ENCODE measurements at regions not wholly inside any gene's neighbourhood (a gene's known extent, or its start where the extent isn't known, plus 50 kb on each side); places are given as distances from the start of the nearest gene placed in this dataset.

GRCh38 chr2:19201911-19202462 lies 156.4 kb downstream of the OSR1 start:
- Histone ChIP-seq H3K9ac (ENCODE audit: low read depth, low read length) (no peak overlapping the region), H3K9me3 (ENCODE audit: insufficient read depth, low read depth, low read length) (no peaks in the 10 kb centered on the region), H3K4me3 (ENCODE audit: low read length) (no peak overlapping the region), H3K36me3 (ENCODE audit: insufficient read depth, low read length) (no peaks in the 10 kb centered on the region), H3K27me3 (ENCODE audit: insufficient read depth, low read length) (no peaks in the 10 kb centered on the region), H3K4me1 (ENCODE audit: insufficient read depth, low read length) (no peaks in the 10 kb centered on the region), H3K27ac (ENCODE audit: low read depth, low read length) (no peak overlapping the region)
- WGBS = 98% methylated on average over 3 of the region's 4 CpGs

DNA sequence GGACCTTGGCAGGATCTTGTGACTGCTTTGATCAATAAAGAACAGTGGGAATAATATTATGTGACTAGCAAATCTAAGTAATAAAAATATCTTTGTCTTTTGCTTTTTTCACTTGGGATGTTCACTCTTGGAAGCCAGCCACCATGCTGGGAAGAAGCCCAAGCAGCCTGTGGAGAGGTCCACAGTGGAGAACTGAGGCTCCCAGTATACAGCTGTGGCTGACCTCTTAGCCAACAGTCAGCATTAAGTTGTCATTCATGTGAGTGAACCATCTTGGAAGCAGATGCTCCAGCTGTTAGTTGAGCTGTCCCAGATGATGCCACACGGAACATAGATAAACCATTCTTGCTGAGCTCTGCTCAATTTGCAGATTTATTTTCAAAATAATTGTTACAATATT lies 160.0 kb downstream of the OSR1 start:
- WGBS = 95% methylated on average over 1 of the region's 1 CpG
- Histone ChIP-seq H3K4me3 (ENCODE audit: low read length) (no peak overlapping the region), H3K27me3 (ENCODE audit: insufficient read depth, low read length) (no peaks in the 10 kb centered on the region), H3K9me3 (ENCODE audit: insufficient read depth, low read depth, low read length) (no peaks in the 10 kb centered on the region), H3K4me1 (ENCODE audit: insufficient read depth, low read length) (no peaks in the 10 kb centered on the region), H3K36me3 (ENCODE audit: insufficient read depth, low read length) (no peaks in the 10 kb centered on the region), H3K9ac (ENCODE audit: low read depth, low read length) (no peak overlapping the region), H3K27ac (ENCODE audit: low read depth, low read length) (no peak overlapping the region)

DNA sequence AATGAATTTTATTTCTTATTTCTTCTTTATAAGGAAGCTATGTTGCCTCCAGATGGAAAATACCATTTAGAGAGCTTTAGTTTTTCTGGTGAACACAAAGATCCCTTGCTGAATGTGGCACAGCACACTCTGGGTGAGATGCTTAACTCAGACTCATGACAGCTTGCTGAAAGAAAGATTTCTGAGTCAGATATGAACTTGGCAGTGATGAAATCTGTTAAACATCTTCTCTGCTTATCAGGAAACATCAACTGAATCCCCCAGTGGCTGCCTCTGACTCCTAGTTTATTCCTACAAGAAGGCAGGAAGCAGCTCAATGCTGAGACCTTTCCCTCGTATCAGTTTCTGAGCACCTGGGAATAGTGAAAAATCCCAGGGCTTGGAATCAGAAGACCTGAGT lies 162.8 kb downstream of the OSR1 start:
- Histone ChIP-seq H3K4me1 (ENCODE audit: insufficient read depth, low read length) (no peaks in the 10 kb centered on the region), H3K36me3 (ENCODE audit: insufficient read depth, low read length) (no peaks in the 10 kb centered on the region), H3K27me3 (ENCODE audit: insufficient read depth, low read length) (no peaks in the 10 kb centered on the region), H3K9me3 (ENCODE audit: insufficient read depth, low read depth, low read length) (no peaks in the 10 kb centered on the region), H3K4me3 (ENCODE audit: low read length) (no peak overlapping the region), H3K9ac (ENCODE audit: low read depth, low read length) (no peak overlapping the region), H3K27ac (ENCODE audit: low read depth, low read length) (no peak overlapping the region)
- 92% methylated on average over 1 of the region's 1 CpG for WGBS

DNA sequence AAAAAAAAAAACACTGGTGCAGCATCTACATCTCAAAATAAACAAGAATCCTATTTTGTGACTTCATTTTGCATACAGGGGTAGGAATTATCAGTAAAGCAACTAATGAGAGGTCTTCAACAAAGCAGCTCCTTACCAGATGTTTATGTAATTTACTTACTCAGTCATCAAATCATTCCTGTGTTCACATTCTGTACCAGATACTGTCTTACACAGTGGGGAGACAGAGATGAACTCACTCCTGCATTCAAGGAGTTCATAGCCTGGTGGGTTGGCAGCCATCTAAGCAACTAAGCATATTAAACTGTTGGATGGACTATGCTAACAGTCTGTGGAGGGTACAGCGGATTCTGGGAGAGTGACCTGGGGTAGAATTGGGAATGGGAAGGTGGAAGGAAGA lies 169.0 kb downstream of the OSR1 start:
- H3K9ac ChIP-seq (ENCODE audit: low read depth, low read length) = no peak overlapping the region
- H3K27ac ChIP-seq (ENCODE audit: low read depth, low read length) = no peak overlapping the region
- H3K9me3 ChIP-seq (ENCODE audit: insufficient read depth, low read depth, low read length) = no peaks in the 10 kb centered on the region
- H3K36me3 ChIP-seq (ENCODE audit: insufficient read depth, low read length) = no peaks in the 10 kb centered on the region
- no peaks in the 10 kb centered on the region for H3K27me3 ChIP-seq (ENCODE audit: insufficient read depth, low read length)
- 94% methylated on average over 1 of the region's 1 CpG for WGBS
- H3K4me3 ChIP-seq (ENCODE audit: low read length) = no peak overlapping the region
- no peaks in the 10 kb centered on the region for H3K4me1 ChIP-seq (ENCODE audit: insufficient read depth, low read length)

DNA sequence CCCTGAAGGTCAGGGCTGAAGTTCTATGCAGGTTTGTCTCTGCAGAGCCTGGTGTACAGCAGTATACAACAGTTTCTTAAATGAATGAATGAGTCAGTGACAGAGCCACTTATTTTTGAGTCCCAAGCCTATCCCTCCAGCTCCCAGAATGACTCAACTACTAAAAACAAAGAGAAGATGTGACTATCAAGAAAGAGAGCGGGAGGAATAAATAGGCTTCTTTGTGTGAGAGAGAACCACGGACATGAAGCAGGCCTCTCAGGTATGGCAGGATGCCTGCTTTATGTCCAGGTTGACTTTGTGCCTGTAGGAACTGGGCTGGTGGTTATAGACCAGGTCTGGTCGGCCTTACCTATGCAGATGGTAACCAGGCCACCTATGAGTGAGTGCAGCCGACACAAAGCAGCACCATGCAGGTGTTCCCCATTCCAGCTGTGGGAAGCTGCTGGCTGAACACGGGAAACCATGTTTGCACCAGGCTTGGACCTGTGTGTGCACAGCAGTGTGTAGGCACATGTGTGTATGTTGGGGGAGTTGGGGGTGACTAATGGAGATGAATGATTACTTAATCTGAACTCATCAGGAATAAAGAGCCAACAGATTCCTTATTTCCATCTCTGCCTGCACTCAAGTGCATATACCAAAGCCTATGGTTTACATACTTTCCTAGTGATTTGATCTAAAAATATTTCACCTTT lies 171.0 kb downstream of the OSR1 start:
- Histone ChIP-seq H3K27me3 (ENCODE audit: insufficient read depth, low read length) (no peaks in the 10 kb centered on the region), H3K9ac (ENCODE audit: low read depth, low read length) (no peak overlapping the region), H3K4me3 (ENCODE audit: low read length) (no peak overlapping the region), H3K27ac (ENCODE audit: low read depth, low read length) (no peak overlapping the region), H3K36me3 (ENCODE audit: insufficient read depth, low read length) (no peaks in the 10 kb centered on the region), H3K9me3 (ENCODE audit: insufficient read depth, low read depth, low read length) (no peaks in the 10 kb centered on the region), H3K4me1 (ENCODE audit: insufficient read depth, low read length) (no peaks in the 10 kb centered on the region)
- WGBS = 94% methylated on average over 5 of the region's 5 CpGs

DNA sequence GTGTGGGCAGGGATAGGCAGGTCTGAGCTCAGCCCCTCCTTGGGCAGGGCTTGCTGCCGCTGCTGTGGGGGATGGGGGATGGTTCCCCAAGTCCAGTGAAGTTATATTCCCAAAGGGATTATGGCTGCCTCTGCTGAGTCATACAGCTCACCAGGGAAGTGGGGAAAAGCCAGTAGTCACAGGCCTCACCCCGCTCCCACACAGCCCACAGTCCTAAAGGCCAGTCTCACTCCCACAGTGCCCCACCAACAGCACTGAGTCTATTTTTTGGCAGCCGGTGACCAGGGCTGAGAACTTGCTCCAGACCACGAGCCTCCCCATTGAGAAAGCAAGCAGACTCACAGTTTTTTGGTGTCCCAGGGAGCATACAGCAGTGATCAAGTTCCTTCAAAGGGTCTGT lies 173.3 kb downstream of the OSR1 start:
- Histone ChIP-seq H3K27me3 (ENCODE audit: insufficient read depth, low read length) (no peaks in the 10 kb centered on the region), H3K4me1 (ENCODE audit: insufficient read depth, low read length) (no peaks in the 10 kb centered on the region), H3K4me3 (ENCODE audit: low read length) (no peak overlapping the region), H3K27ac (ENCODE audit: low read depth, low read length) (no peak overlapping the region), H3K9me3 (ENCODE audit: insufficient read depth, low read depth, low read length) (no peaks in the 10 kb centered on the region), H3K9ac (ENCODE audit: low read depth, low read length) (no peak overlapping the region), H3K36me3 (ENCODE audit: insufficient read depth, low read length) (no peaks in the 10 kb centered on the region)
- WGBS = 96% methylated on average over 4 of the region's 4 CpGs

DNA sequence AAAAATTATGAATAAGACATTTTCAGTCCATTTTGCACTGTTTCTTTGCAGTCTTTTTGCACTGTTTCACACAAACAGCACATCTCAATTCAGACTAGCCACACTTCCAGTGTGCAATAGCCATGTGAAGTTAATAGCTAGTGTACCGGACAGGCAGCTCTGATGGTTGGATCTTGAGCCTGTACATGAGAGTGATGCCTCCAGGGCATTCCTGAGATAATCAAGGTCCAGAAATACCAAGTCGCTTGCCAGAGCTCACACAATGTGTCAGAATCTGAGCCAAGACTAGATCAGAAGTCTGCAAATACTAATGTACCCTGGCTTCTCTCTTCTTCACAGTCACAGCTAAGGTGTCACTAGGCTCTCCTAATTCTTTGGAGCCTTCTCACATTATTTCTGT lies 180.2 kb downstream of the OSR1 start:
- WGBS = 94% methylated on average over 2 of the region's 2 CpGs
- no peaks in the 10 kb centered on the region for H3K4me1 ChIP-seq (ENCODE audit: insufficient read depth, low read length)
- H3K9me3 ChIP-seq (ENCODE audit: insufficient read depth, low read depth, low read length) = no peaks in the 10 kb centered on the region
- H3K9ac ChIP-seq (ENCODE audit: low read depth, low read length) = no peak overlapping the region
- no peaks in the 10 kb centered on the region for H3K27me3 ChIP-seq (ENCODE audit: insufficient read depth, low read length)
- no peak overlapping the region for H3K27ac ChIP-seq (ENCODE audit: low read depth, low read length)
- no peaks in the 10 kb centered on the region for H3K36me3 ChIP-seq (ENCODE audit: insufficient read depth, low read length)
- no peak overlapping the region for H3K4me3 ChIP-seq (ENCODE audit: low read length)

- no peak overlapping the region for H3K27ac ChIP-seq (ENCODE audit: low read depth, low read length)
- H3K9ac ChIP-seq (ENCODE audit: low read depth, low read length) = no peak overlapping the region
- H3K27me3 ChIP-seq (ENCODE audit: insufficient read depth, low read length) = no peaks in the 10 kb centered on the region
- no peaks in the 10 kb centered on the region for H3K4me1 ChIP-seq (ENCODE audit: insufficient read depth, low read length)
- 93% methylated on average over 4 of the region's 4 CpGs for WGBS
- no peaks in the 10 kb centered on the region for H3K36me3 ChIP-seq (ENCODE audit: insufficient read depth, low read length)
- H3K4me3 ChIP-seq (ENCODE audit: low read length) = no peak overlapping the region
- no peaks in the 10 kb centered on the region for H3K9me3 ChIP-seq (ENCODE audit: insufficient read depth, low read depth, low read length)
Measured at GRCh38 chr2:19176977-19177376, 181.4 kb downstream of the OSR1 start.

DNA sequence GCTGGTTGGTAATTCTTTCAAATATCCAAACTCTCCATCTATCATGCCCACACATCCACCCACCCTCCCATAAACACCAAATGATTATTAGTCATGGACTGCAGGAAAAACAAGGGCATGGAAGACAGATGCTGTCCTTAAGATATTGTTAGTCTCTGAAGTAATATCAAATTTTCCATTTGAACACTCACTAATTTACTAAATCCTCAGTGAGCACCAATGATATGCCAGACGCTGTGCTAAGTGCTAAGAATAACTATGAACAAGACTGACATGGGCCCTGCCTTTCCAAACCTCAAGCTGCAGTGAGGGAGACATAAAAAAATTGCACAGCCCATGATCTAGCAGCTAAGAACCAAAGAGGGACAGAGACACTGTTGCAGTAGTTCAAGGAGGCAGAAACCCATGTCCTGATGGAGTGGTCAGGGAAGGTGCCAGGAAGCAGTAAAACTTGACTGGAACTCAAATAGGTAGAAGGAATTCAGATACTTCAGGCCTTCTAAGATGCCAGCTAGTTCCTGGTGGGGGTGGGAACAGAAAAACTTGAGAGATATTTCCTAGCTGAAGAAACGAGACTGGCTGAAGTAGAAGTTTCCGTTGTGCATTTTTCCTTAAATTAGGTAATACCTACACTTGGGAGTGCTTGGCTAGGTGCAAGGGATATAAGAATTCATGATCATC lies 182.1 kb downstream of the OSR1 start:
- H3K27ac ChIP-seq (ENCODE audit: low read depth, low read length) = no peak overlapping the region

DNA sequence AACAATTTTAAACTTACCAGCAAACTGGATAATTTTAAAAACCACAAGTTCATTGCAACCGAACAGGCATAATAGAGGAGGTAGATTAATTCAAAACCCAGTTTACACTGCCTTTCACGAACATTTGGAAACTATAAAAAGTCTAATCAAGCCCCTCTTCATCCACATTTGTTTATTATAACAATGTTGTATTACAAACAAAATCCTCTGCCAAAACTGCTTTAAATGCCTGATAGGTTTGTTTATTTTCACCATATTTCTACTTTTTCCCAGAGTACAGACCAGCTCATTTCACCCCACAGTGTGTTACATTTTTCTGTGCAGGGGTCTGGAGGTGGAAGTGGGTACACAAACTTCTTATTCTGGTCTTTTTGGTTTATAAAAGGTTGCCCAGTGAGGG lies 184.2 kb downstream of the OSR1 start:
- Histone ChIP-seq H3K9ac (ENCODE audit: low read depth, low read length) (no peak overlapping the region), H3K27ac (ENCODE audit: low read depth, low read length) (no peak overlapping the region), H3K36me3 (ENCODE audit: insufficient read depth, low read length) (no peaks in the 10 kb centered on the region), H3K4me1 (ENCODE audit: insufficient read depth, low read length) (0 out of 2 replicates have a peak, but pooled peaks cover 4% of the 10 kb centered on the region), H3K4me3 (ENCODE audit: low read length) (no peak overlapping the region), H3K9me3 (ENCODE audit: insufficient read depth, low read depth, low read length) (peaks cover 4% of the 10 kb centered on the region; the same call in 1 of the 2 replicates), H3K27me3 (ENCODE audit: insufficient read depth, low read length) (no peaks in the 10 kb centered on the region)
- no CpG with 5 or more reads among the region's 2 CpGs for WGBS

More for the DNA sequence above, 182.1 kb downstream of the OSR1 start:
- Histone ChIP-seq H3K9me3 (ENCODE audit: insufficient read depth, low read depth, low read length) (peaks cover 2% of the 10 kb centered on the region; the same call in 1 of the 2 replicates), H3K36me3 (ENCODE audit: insufficient read depth, low read length) (no peaks in the 10 kb centered on the region), H3K4me1 (ENCODE audit: insufficient read depth, low read length) (no peaks in the 10 kb centered on the region), H3K27me3 (ENCODE audit: insufficient read depth, low read length) (no peaks in the 10 kb centered on the region), H3K9ac (ENCODE audit: low read depth, low read length) (no peak overlapping the region), H3K4me3 (ENCODE audit: low read length) (no peak overlapping the region)
- WGBS = 94% methylated on average over 3 of the region's 3 CpGs

GRCh38 chr2:19171409-19171808 lies 187.0 kb downstream of the OSR1 start:
- Histone ChIP-seq H3K4me1 (ENCODE audit: insufficient read depth, low read length) (0 out of 2 replicates have a peak, but pooled peaks cover 4% of the 10 kb centered on the region), H3K27me3 (ENCODE audit: insufficient read depth, low read length) (no peaks in the 10 kb centered on the region), H3K36me3 (ENCODE audit: insufficient read depth, low read length) (no peaks in the 10 kb centered on the region), H3K9ac (ENCODE audit: low read depth, low read length) (no peak overlapping the region), H3K4me3 (ENCODE audit: low read length) (no peak overlapping the region), H3K27ac (ENCODE audit: low read depth, low read length) (no peak overlapping the region), H3K9me3 (ENCODE audit: insufficient read depth, low read depth, low read length) (peaks cover 4% of the 10 kb centered on the region; the same call in 1 of the 2 replicates)
- 98% methylated on average over 1 of the region's 1 CpG for WGBS

Measured in HUES64 (cell line).